ENCODE measurements at regions not wholly inside any gene's neighbourhood (a gene's known extent, or its start where the extent isn't known, plus 50 kb on each side); places are given as distances from the start of the nearest gene placed in this dataset.

DNA sequence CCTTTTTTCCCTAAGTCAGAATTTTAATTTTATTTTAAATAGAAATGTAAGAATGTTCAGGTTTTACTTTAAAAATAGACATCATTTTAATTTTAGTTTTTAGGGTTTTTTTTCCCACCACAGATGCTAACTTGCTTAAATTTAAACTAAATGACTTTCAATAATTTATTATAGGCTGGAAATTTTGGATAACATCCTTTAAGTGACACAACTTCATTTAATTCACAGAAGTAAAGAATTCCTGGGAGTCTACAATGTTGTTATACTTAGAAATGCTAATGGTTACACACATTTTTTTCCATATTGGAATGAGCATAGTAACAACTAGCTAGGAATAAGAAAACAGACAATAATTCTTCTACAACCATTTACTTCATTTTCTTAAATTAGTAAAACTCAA lies 90.5 kb upstream of the PDE10A start:
- H3K4me3 ChIP-seq (ENCODE audit: low read depth, poor library complexity, severe bottlenecking) = no peak overlapping the region
- TF ChIP-seq, protein P1, sequence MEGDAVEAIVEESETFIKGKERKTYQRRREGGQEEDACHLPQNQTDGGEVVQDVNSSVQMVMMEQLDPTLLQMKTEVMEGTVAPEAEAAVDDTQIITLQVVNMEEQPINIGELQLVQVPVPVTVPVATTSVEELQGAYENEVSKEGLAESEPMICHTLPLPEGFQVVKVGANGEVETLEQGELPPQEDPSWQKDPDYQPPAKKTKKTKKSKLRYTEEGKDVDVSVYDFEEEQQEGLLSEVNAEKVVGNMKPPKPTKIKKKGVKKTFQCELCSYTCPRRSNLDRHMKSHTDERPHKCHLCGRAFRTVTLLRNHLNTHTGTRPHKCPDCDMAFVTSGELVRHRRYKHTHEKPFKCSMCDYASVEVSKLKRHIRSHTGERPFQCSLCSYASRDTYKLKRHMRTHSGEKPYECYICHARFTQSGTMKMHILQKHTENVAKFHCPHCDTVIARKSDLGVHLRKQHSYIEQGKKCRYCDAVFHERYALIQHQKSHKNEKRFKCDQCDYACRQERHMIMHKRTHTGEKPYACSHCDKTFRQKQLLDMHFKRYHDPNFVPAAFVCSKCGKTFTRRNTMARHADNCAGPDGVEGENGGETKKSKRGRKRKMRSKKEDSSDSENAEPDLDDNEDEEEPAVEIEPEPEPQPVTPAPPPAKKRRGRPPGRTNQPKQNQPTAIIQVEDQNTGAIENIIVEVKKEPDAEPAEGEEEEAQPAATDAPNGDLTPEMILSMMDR (IDR thresholded peaks at IDR 0.05) = no peak
- no peak for TF ChIP-seq POLR2A (IDR thresholded peaks at IDR 0.05)
- intact Hi-C loops (cut with DNase I; ENCODE audit: low total_unique reads) = no loop called here
- DNase-seq (ENCODE audit: low spot score in 2 of 2) = no peak

DNA sequence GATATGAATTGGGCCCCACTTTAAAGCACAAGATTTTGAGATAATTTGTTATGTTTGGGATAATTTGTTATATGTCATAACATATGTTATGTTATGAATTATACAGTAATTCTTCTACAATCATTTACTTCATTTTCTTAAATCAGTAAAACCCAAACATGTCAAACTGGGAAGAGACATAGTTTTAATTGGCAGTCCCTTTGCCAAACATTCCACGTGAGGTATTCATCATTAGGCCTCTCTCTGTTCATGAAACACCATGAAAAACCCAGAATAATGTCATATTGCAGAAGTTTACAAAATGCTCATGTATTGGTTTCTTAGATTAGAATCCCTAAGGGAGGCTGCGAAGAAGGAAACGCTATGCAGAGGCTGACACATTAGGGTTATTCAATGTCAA lies 89.4 kb upstream of the PDE10A start:
- intact Hi-C loops (cut with DNase I; ENCODE audit: low total_unique reads) = no loop called here
- TF ChIP-seq, protein P1 (IDR thresholded peaks at IDR 0.05) = no peak
- no peak for TF ChIP-seq POLR2A (IDR thresholded peaks at IDR 0.05)
- DNase-seq (ENCODE audit: low spot score in 2 of 2) = no peak
- no peak overlapping the region for H3K4me3 ChIP-seq (ENCODE audit: low read depth, poor library complexity, severe bottlenecking)
- 87 to 89% methylated on average over 3 of the region's 3 CpGs for WGBS, 2 donors

DNA sequence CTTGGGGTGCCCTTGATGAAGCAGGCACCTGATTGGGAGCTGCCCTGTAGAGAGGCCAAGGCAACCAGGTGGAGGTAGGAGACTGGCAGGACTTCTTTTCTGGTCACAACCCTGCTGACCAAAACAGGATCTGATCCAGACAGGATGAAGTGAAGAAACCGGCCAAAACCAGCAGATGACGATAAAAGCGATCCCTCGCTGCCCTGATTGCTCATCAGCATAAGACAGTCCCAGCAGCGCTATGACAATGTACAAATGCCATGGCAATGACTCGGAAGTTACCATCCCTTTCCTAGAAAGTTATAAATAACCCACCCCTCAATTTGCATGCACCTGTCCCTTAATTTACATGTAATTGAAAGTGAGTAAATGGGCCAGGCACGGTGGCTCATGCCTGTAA lies 88.4 kb upstream of the PDE10A start:
- intact Hi-C loops (cut with DNase I; ENCODE audit: low total_unique reads) = no loop called here
- WGBS, 2 donors = 82 to 90% methylated on average over 7 of the region's 7 CpGs
- H3K4me3 ChIP-seq (ENCODE audit: low read depth, poor library complexity, severe bottlenecking) = no peak overlapping the region
- no peak for DNase-seq (ENCODE audit: low spot score in 2 of 2)
- TF ChIP-seq, protein P1 (IDR thresholded peaks at IDR 0.05) = no peak
- TF ChIP-seq POLR2A (IDR thresholded peaks at IDR 0.05) = no peak

DNA sequence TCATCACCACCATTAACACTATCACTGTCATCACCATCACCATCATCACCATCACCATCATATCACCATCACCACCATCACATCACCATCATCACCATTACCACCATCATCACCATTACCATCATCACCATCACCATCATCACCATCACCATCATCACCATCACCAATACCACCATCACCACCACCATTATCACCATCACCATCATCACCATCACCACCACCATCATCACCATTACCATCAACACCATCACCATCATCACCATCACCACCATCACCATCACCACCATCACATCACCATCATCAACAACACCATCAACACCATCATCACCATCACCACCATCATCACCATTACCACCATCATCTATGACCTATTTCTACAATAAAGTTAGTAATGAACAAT lies 86.1 kb upstream of the PDE10A start:
- TF ChIP-seq POLR2A (IDR thresholded peaks at IDR 0.05) = no peak
- TF ChIP-seq, protein P1 (IDR thresholded peaks at IDR 0.05) = no peak

DNA sequence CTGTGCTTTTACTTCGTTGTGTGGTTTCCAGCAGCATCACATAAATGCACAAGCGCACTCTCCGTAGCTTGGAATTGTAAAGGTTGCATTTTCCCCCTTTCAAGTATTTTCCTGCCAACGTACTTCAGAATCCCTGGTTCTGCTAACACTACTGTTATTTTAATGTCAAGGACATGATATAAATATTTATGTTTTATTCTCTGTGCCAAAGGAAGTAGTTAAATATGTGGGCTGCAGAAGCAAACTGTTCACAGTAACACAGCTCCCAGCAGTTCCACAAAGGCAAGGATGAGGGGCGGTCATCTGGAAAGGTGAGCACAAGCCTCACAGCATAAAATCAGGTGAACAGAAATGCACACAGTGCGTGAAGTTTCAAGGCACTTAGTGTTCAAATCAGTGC lies 85.3 kb upstream of the PDE10A start:
- intact Hi-C loops (cut with DNase I; ENCODE audit: low total_unique reads) = no loop called here
- H3K4me3 ChIP-seq (ENCODE audit: low read depth, poor library complexity, severe bottlenecking) = no peak overlapping the region
- TF ChIP-seq, protein P1 (IDR thresholded peaks at IDR 0.05) = no peak
- no peak for TF ChIP-seq POLR2A (IDR thresholded peaks at IDR 0.05)
- no peak for DNase-seq (ENCODE audit: low spot score in 2 of 2)
- 75 to 79% methylated on average over 6 of the region's 6 CpGs for WGBS, 2 donors

More for the DNA sequence above, 86.1 kb upstream of the PDE10A start:
- no peak for DNase-seq (ENCODE audit: low spot score in 2 of 2)
- intact Hi-C loops (cut with DNase I; ENCODE audit: low total_unique reads) = no loop called here
- H3K4me3 ChIP-seq (ENCODE audit: low read depth, poor library complexity, severe bottlenecking) = no peak overlapping the region

DNA sequence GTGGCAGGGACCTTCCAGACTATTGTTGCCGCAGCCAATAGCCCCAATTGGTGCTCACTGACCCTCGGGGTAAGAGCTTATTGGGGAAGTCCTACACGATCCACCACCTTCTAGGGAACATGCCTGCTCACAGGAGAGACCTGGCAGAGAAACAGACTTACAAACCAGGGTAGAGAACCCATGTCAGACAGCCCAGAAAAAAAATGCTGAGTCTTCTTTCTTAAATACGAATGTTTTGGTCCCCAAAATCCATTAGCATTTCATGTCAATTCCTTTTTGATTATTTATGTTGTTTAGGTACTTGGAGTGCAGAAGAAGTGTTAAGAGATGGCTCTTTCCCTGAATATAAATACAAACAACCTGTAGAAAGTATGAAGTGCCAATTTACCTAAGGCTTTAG lies 84.9 kb upstream of the PDE10A start:
- no peak overlapping the region for H3K4me3 ChIP-seq (ENCODE audit: low read depth, poor library complexity, severe bottlenecking)
- TF ChIP-seq POLR2A (IDR thresholded peaks at IDR 0.05) = no peak
- TF ChIP-seq, protein P1 (IDR thresholded peaks at IDR 0.05) = no peak
- intact Hi-C loops (cut with DNase I; ENCODE audit: low total_unique reads) = no loop called here
- no peak for DNase-seq (ENCODE audit: low spot score in 2 of 2)
- WGBS, 2 donors = 74 to 88% methylated on average over 4 of the region's 4 CpGs

Measured in lower leg skin (tissue), 4 donors.